ENCODE measurements at regions not wholly inside any gene's neighbourhood (a gene's known extent, or its start where the extent isn't known, plus 50 kb on each side); places are given as distances from the start of the nearest gene placed in this dataset.

DNA sequence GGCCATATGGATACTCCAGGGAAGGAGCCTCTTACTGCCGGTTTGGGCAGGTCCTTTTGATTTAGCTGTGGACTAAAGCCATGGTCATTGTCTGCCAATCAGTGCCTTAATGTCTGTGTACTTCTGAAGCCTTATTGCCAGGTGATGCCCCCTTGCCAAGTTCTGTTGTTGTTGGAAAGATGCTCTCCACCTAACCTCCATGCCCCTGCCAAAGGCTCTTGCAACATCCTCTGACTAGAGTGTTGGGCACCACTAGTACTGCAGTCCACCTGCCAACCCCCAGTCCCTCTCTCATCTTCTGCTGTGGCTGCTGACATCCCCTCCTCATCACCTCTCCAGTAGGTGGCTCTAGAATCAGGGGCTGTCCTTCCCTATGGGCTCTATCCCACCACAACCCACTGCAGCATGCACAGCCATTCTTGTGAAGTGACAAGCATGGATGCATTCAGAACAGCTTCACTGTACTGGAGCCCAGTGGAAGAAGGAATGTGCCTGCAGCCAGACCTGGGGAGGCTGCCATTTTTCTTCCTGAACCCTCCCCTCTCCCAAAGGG lies 375.3 kb upstream of the CDH5 start:
- no peak overlapping the region for H3K4me3 ChIP-seq (ENCODE audit: low read depth, low read length)

DNA sequence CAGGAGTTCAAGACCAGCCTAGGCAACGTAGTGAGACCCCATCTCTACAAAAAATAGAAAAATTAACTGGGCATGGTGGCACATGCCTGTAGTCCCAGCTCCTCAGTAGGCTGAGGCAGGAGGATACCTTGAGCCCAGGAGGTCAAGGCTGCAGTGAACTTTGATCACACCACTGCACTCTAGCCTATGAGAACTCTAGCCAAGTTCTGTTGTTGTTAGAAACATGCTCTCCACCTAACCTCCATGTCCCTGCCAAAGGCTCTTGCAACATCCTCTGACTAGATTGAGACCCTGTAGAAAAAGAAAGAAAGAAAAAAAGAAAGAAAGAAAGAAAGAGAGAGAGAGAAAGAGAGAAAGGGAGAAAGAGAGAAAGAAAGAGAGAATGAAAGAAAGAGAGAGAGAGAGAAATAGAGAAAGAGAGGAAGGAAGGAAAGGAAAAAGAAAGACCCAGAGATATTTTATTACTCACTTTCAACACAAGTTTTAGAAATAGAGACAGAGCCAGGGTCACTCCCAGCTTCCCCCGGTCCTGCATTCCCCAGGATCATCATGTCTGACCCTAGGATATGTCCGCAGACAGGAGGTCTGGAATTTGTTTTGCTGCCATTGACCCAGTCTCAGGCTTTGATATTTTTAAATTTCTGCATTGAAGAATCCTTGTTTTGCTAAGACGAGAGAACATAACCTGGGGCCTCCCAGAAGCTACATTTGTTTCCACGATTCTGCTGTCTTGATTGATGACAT lies 376.5 kb upstream of the CDH5 start:
- H3K4me3 ChIP-seq (ENCODE audit: low read depth, low read length) = no peak overlapping the region

DNA sequence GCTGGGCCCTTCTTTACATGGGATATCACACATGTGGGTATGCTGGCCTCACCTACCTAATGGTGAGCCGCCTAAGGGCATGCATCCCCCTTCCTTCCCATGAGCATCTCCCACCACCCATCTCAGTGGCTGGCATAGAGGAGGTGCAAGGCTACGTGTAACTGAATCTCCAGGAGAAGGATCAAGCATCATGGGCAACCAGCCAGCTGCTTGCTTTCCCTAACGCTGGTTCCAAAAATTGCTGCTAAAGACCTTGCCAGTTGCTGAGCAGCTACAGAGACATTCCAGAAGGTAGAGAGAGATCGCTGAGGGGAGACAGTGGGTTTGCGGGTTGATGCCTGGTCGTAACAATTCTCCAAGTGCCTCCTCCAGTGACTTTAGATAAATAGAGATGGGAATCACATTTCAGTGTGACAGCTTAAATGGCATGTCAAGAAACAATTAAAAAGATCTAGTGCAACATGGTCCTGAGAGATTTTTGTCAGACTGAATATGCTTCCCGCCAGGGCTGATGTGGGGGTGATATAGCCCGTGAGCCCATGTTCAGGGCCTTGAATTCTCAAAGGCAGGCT lies 378.4 kb upstream of the CDH5 start:
- no peak overlapping the region for H3K4me3 ChIP-seq (ENCODE audit: low read depth, low read length)

DNA sequence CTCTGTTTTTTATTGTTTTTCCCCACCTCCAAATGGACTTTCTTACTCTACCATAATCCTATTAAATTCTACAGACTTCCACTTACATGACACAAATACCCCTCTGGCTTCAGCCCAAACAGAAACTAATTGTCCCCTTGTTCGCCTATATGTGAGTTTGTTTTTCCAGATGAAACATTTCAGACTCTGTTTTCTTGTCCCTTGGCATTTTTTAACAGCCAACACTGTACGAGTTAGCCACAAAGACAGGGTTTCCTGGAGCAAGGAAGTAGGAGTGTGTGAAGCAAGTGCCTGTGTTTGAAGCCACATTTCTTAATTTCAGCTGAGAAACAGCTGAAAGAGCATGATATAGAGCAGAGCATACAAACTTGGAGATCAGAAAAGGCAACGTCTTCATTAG lies 382.2 kb upstream of the CDH5 start:
- H3K4me3 ChIP-seq (ENCODE audit: low read depth, low read length) = no peak overlapping the region

DNA sequence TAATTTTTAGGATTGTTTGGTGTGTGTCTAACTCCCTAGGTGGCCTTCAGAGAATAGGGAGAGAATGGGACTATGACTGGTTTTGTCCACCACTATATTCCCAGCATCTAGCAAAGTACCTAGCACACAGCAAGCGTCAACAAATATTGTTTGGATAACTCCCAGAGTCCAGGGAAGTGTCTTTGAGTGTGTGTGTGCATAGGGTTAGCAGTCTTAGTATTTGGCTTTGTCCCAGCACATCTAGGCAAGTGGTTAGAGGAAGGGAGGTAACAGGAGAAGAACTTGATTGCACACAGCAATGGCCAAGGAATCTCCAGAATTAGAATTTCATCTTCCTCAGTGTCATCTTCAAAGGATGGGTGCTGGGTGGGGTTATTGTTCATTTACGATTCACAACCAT lies 385.4 kb upstream of the CDH5 start:
- no peak overlapping the region for H3K4me3 ChIP-seq (ENCODE audit: low read depth, low read length)

GRCh38 chr16:65975049-65975708 lies 391.3 kb upstream of the CDH5 start:
- H3K4me3 ChIP-seq (ENCODE audit: low read depth, low read length) = no peak overlapping the region

- no peak overlapping the region for H3K4me3 ChIP-seq (ENCODE audit: low read depth, low read length)
Observed at GRCh38 chr16:65967376-65967775, 399.1 kb upstream of the CDH5 start.

DNA sequence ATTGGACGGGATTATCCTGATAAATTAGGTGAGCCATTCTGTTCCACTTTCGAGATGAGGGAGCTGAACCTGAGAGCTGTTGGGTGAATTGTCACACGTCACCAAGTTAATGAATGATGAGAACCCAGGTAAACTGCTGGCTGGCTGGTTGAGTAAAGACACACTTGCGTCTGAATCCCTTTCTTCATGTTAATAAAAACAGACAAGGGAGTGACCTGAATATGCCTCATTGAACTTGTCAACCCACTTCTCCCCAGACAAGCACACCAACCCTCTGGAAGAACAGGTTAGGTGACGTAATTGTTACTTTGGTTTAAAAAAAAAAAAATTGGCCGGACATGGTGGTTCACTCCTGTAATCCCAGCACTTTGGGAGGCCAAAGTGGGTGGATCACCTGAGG lies 400.9 kb upstream of the CDH5 start:
- no peak overlapping the region for H3K4me3 ChIP-seq (ENCODE audit: low read depth, low read length)

GRCh38 chr16:65964752-65965151 lies 401.7 kb upstream of the CDH5 start:
- H3K4me3 ChIP-seq (ENCODE audit: low read depth, low read length) = no peak overlapping the region

GRCh38 chr16:65961476-65962143 lies 404.9 kb upstream of the CDH5 start:
- no peak overlapping the region for H3K4me3 ChIP-seq (ENCODE audit: low read depth, low read length)

DNA sequence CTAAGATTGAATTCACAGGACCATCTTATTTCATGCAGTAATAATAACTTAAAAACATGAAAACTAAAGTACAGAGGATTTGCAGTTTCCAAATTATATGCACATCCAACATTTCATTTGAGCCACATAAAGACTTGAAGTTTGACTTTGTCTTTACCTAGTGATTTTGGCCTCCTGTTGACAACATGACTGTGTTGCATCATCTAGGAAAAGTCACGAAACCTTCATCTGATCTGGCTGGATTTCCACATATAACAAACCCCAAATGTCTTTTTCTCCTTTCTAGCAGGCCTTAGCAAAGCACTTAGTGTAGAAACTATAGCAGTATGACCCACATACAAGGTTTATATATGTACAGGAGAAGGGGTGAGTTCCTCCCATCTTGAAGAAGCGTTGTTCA lies 406.5 kb upstream of the CDH5 start:
- H3K4me3 ChIP-seq (ENCODE audit: low read depth, low read length) = no peak overlapping the region

- no peak overlapping the region for H3K4me3 ChIP-seq (ENCODE audit: low read depth, low read length)
Observed at GRCh38 chr16:65958086-65958485, 408.4 kb upstream of the CDH5 start.

- H3K4me3 ChIP-seq (ENCODE audit: low read depth, low read length) = no peak overlapping the region
Observed at GRCh38 chr16:65956100-65956499, 410.4 kb upstream of the CDH5 start.

DNA sequence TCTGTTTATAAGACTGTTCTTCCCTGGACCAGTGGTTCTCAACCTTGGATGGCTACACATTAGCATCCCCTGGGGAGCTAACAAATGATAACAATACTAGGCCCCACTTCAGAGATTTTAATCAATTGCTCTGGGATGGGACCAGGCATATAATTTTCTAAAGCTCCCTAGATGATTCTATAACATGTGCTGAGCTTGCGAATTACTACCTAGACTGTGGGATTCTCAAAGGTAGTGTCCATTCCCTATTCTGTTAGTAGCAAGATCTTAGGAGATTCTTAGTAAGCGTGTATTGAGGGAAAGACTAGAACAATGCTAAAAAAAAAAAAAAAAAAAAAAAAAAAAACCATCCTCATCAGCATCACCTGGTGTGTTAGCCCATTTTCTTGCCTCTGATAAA lies 412.0 kb upstream of the CDH5 start:
- H3K4me3 ChIP-seq (ENCODE audit: low read depth, low read length) = no peak overlapping the region

DNA sequence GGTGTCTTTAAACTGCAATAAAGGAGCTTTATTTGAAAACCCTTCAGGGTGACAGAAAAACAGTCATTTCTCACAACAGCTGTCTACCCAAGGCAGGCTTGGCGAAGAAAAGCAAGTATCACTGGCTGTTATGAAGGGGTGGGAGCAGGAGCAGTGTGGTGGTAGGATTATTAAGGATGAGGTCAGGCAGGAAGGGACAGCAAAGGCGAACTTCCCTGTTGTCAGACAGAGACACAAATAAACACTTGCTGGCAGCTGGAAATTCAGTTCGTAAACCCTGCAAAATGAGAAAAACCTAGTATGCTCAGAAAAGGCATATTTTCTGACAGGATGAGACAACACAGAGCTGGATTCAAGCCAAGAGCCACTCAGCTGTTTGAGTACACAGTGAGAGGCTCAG lies 416.3 kb upstream of the CDH5 start:
- no peak overlapping the region for H3K4me3 ChIP-seq (ENCODE audit: low read depth, low read length)

DNA sequence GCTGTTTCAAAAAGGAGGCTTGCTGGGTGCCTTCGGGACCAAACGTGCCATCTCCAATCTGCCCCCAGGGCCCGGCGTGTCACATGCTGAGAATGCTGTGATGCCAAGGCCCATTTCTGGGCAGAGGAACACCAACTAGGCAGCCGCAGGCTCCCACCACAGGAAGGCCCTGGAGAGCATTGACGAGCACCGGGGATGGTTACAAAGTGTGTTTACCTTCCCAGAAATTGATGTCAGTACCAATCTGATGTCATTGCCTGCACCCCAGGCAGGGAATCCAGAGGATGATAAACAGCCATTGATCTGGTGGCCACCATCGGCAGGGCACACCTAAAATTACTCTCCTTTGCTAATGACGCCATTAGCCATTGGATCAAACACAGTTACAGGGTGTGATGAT lies 418.1 kb upstream of the CDH5 start:
- no peak overlapping the region for H3K4me3 ChIP-seq (ENCODE audit: low read depth, low read length)

DNA sequence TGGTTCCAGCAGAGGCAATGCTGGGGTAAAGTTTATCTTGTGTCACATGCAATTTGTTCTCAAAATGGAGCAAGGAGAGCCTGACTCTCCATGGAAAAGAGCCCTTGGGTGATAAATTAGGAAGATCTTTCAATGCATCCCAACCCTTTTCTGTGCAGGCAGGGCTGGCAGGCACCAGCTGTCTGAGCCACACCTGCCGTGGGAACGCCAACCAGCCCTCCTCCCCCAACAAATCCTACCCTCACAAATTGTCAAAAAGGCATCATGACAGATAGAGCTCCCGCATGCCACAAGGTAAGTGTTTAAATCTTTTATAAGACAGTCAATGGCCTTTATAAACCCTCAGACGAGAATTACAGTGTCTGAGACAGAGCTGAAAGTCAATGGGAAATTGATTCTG lies 418.5 kb upstream of the CDH5 start:
- H3K4me3 ChIP-seq (ENCODE audit: low read depth, low read length) = no peak overlapping the region

- H3K4me3 ChIP-seq (ENCODE audit: low read depth, low read length) = no peak overlapping the region
Observed at GRCh38 chr16:65945493-65945892, 421.0 kb upstream of the CDH5 start.

GRCh38 chr16:65944361-65944760 lies 422.1 kb upstream of the CDH5 start:
- H3K4me3 ChIP-seq (ENCODE audit: low read depth, low read length) = no peak overlapping the region

- no peak overlapping the region for H3K4me3 ChIP-seq (ENCODE audit: low read depth, low read length)
Observed at GRCh38 chr16:65940711-65941110, 425.8 kb upstream of the CDH5 start.

DNA sequence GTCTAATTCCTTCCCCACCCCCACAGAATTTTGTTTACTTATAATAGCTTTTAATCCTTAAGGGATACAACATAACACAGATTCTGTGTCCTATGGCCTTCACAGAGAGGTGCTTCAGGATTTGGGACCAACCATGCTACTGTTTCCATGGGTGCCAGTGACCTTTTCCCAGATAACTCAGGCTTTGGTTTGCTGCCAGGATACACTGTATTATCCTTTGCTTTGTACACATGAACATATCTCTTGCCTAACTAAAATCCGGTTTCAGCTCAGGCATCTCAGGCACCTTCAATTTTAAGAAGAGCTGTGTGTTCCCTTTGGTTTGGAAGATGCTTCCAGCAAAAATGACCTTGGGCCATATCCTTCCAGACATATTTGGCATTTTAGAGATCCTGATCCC lies 428.4 kb upstream of the CDH5 start:
- no peak overlapping the region for H3K4me3 ChIP-seq (ENCODE audit: low read depth, low read length)

GRCh38 chr16:65937455-65937854 lies 429.0 kb upstream of the CDH5 start:
- no peak overlapping the region for H3K4me3 ChIP-seq (ENCODE audit: low read depth, low read length)
